ENCODE measurements at regions not wholly inside any gene's neighbourhood (a gene's known extent, or its start where the extent isn't known, plus 50 kb on each side); places are given as distances from the start of the nearest gene placed in this dataset.
A peak's percentile ranks its signal among the peaks of the same experiment; 100 is the strongest.
"Not testable (repeated sequence)": the region's sequence is repeated elsewhere in the genome, so short reads cannot be mapped to it uniquely, and the experiment has no call there.

- Histone ChIP-seq H3K36me3 (ENCODE audit: insufficient read depth, low read length) (no peaks in the 10 kb centered on the region), H3K27me3 (ENCODE audit: insufficient read depth, low read length) (no peaks in the 10 kb centered on the region), H3K27ac (ENCODE audit: low read depth, low read length) (no peak overlapping the region), H3K9me3 (ENCODE audit: control insufficient read depth in 1 of 2, low read length in 2 of 2) (no peaks in the 10 kb centered on the region), H3K4me3 (ENCODE audit: low read length in 2 of 2) (no peak overlapping the region), H3K4me1 (ENCODE audit: insufficient read depth, low read length) (no peaks in the 10 kb centered on the region)
- no peaks in the 10 kb centered on the region for H3K4me1 Mint-ChIP-seq
- POLR2A ChIA-PET (ENCODE audit: partially characterized antibody) = no interaction called here
- CTCF ChIA-PET (ENCODE audit: partially characterized antibody) = no interaction called here
- peaks cover 2 to 19% (median 9%) of the 10 kb centered on the region in 8 donors for H3K9me3 Mint-ChIP-seq
- intact Hi-C loops (cut with micrococcal nuclease) = no loop called here
- no peak overlapping the region for H3K27ac Mint-ChIP-seq
- no peaks in the 10 kb centered on the region for H3K27me3 Mint-ChIP-seq
- H3K36me3 Mint-ChIP-seq = no peaks in the 10 kb centered on the region
- no peak overlapping the region for H3K4me3 Mint-ChIP-seq
- DNase-seq = no peak
Measured at GRCh38 chr4:116101321-116101720, 984.1 kb downstream of the TRAM1L1 start.

- Mint-ChIP-seq H3K27me3 (no peaks in the 10 kb centered on the region), H3K27ac (no peak overlapping the region), H3K36me3 (no peaks in the 10 kb centered on the region), H3K9me3 (peaks cover 2 to 21% (median 10%) of the 10 kb centered on the region in 8 donors), H3K4me3 (no peak overlapping the region), H3K4me1 (no peaks in the 10 kb centered on the region)
- ChIA-PET POLR2A (ENCODE audit: partially characterized antibody) (no interaction called here), CTCF (ENCODE audit: partially characterized antibody) (no interaction called here)
- intact Hi-C loops (cut with micrococcal nuclease) = no loop called here
- Histone ChIP-seq H3K27me3 (ENCODE audit: insufficient read depth, low read length) (no peaks in the 10 kb centered on the region), H3K4me1 (ENCODE audit: insufficient read depth, low read length) (no peaks in the 10 kb centered on the region), H3K9me3 (ENCODE audit: control insufficient read depth in 1 of 2, low read length in 2 of 2) (no peaks in the 10 kb centered on the region), H3K36me3 (ENCODE audit: insufficient read depth, low read length) (no peaks in the 10 kb centered on the region), H3K27ac (ENCODE audit: low read depth, low read length) (no peak overlapping the region), H3K4me3 (ENCODE audit: low read length in 2 of 2) (no peak overlapping the region)
- DNase-seq = no peak
Measured at GRCh38 chr4:116099596-116099995, 985.8 kb downstream of the TRAM1L1 start.

DNA sequence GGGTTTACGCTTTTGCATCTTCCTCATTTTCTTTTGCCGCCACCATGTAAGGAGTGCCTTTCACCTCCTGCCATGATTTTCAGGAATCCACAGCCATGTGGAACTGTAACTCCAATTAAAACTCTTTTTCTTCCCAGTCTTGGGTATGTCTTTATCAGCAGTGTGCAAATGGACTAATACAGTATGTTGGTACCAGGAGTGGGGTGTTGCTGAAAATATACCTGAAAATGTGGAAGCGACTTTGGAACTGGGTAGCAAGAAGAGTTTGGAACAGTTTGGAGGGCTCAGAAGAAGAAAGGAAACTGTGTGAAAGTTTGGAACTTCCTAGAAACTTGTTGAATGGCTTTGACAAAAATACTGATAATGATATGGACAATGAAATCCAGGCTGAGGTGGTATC, 983.9 kb upstream of the NDST4 start:
- H3K4me1 Mint-ChIP-seq; CTCF ChIA-PET (ENCODE audit: partially characterized antibody); DNase-seq; H3K9me3 ChIP-seq (ENCODE audit: control insufficient read depth in 1 of 2, low read length in 2 of 2); H3K4me3 Mint-ChIP-seq; H3K27ac ChIP-seq (ENCODE audit: low read depth, low read length); POLR2A ChIA-PET (ENCODE audit: partially characterized antibody); H3K4me1 ChIP-seq (ENCODE audit: insufficient read depth, low read length); H3K36me3 ChIP-seq (ENCODE audit: insufficient read depth, low read length); H3K36me3 Mint-ChIP-seq; H3K27me3 ChIP-seq (ENCODE audit: insufficient read depth, low read length); H3K27me3 Mint-ChIP-seq; intact Hi-C loops (cut with micrococcal nuclease); H3K4me3 ChIP-seq (ENCODE audit: low read length in 2 of 2): not testable (repeated sequence)
- peaks cover 0 to 21% (median 10%) of the 10 kb centered on the region in 8 donors for H3K9me3 Mint-ChIP-seq
- peak overlapping the region in 1 of 7 donors; percentile 69 for H3K27ac Mint-ChIP-seq

DNA sequence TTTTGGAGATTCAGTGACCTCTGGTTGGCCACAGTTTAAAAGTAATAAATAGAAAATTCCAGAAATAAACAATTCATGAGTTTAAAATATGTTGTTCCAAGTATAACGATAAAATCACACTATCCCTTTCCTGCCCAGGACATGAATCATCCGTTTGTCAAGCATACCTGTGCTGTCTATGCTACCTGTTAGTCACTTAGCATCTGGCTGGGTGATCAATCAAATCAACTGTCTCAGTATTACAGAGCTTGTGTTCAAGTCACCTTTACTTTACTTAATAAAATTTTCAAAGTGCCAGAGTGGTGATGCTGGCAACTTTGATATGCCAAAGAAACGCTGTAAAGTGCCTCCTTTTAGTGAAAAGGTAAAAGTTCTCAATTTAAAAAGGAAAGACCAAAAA, 979.5 kb upstream of the NDST4 start:
- H3K36me3 Mint-ChIP-seq = no peaks in the 10 kb centered on the region
- H3K27ac ChIP-seq (ENCODE audit: low read depth, low read length) = no peak overlapping the region
- no peaks in the 10 kb centered on the region for H3K9me3 ChIP-seq (ENCODE audit: control insufficient read depth in 1 of 2, low read length in 2 of 2)
- H3K9me3 Mint-ChIP-seq = peaks cover 0 to 16% (median 8%) of the 10 kb centered on the region in 8 donors
- no peaks in the 10 kb centered on the region for H3K36me3 ChIP-seq (ENCODE audit: insufficient read depth, low read length)
- no peaks in the 10 kb centered on the region for H3K4me1 ChIP-seq (ENCODE audit: insufficient read depth, low read length)
- H3K4me1 Mint-ChIP-seq = no peaks in the 10 kb centered on the region
- DNase-seq = no peak
- CTCF ChIA-PET (ENCODE audit: partially characterized antibody) = no interaction called here
- H3K4me3 Mint-ChIP-seq = no peak overlapping the region
- no peak overlapping the region for H3K27ac Mint-ChIP-seq
- H3K27me3 Mint-ChIP-seq = no peaks in the 10 kb centered on the region
- POLR2A ChIA-PET (ENCODE audit: partially characterized antibody) = no interaction called here
- no peaks in the 10 kb centered on the region for H3K27me3 ChIP-seq (ENCODE audit: insufficient read depth, low read length)
- intact Hi-C loops (cut with micrococcal nuclease) = no loop called here
- H3K4me3 ChIP-seq (ENCODE audit: low read length in 2 of 2) = no peak overlapping the region

GRCh38 chr4:116088771-116089170, 975.4 kb upstream of the NDST4 start:
- Histone ChIP-seq H3K9me3 (ENCODE audit: control insufficient read depth in 1 of 2, low read length in 2 of 2) (no peaks in the 10 kb centered on the region), H3K4me3 (ENCODE audit: low read length in 2 of 2) (no peak overlapping the region), H3K27me3 (ENCODE audit: insufficient read depth, low read length) (no peaks in the 10 kb centered on the region), H3K36me3 (ENCODE audit: insufficient read depth, low read length) (no peaks in the 10 kb centered on the region), H3K4me1 (ENCODE audit: insufficient read depth, low read length) (no peaks in the 10 kb centered on the region), H3K27ac (ENCODE audit: low read depth, low read length) (no peak overlapping the region)
- Mint-ChIP-seq H3K36me3 (no peaks in the 10 kb centered on the region), H3K4me1 (no peaks in the 10 kb centered on the region), H3K27ac (no peak overlapping the region), H3K4me3 (no peak overlapping the region), H3K27me3 (no peaks in the 10 kb centered on the region), H3K9me3 (no peaks in the 10 kb centered on the region)
- ChIA-PET POLR2A (ENCODE audit: partially characterized antibody) (no interaction called here), CTCF (ENCODE audit: partially characterized antibody) (no interaction called here)
- intact Hi-C loops (cut with micrococcal nuclease) = no loop called here
- DNase-seq = no peak

GRCh38 chr4:116082808-116083366, 969.5 kb upstream of the NDST4 start:
- Histone ChIP-seq H3K4me3 (ENCODE audit: low read length in 2 of 2) (no peak overlapping the region), H3K36me3 (ENCODE audit: insufficient read depth, low read length) (no peaks in the 10 kb centered on the region), H3K9me3 (ENCODE audit: control insufficient read depth in 1 of 2, low read length in 2 of 2) (no peaks in the 10 kb centered on the region), H3K27me3 (ENCODE audit: insufficient read depth, low read length) (no peaks in the 10 kb centered on the region), H3K4me1 (ENCODE audit: insufficient read depth, low read length) (no peaks in the 10 kb centered on the region), H3K27ac (ENCODE audit: low read depth, low read length) (no peak overlapping the region)
- H3K36me3 Mint-ChIP-seq = no peaks in the 10 kb centered on the region
- no peaks in the 10 kb centered on the region for H3K4me1 Mint-ChIP-seq
- no peak overlapping the region for H3K27ac Mint-ChIP-seq
- H3K27me3 Mint-ChIP-seq = no peaks in the 10 kb centered on the region
- peaks cover 0 to 21% (median 9%) of the 10 kb centered on the region in 8 donors for H3K9me3 Mint-ChIP-seq
- no peak overlapping the region for H3K4me3 Mint-ChIP-seq
- no peak for DNase-seq
- CTCF ChIA-PET (ENCODE audit: partially characterized antibody) = interaction anchor here (0.6 kb wide), 1 partner anchor 71 kb away, joined by 3 read pairs; no protein-coding TSS in a partner anchor
- intact Hi-C loops (cut with micrococcal nuclease) = no loop called here
- POLR2A ChIA-PET (ENCODE audit: partially characterized antibody) = no interaction called here

DNA sequence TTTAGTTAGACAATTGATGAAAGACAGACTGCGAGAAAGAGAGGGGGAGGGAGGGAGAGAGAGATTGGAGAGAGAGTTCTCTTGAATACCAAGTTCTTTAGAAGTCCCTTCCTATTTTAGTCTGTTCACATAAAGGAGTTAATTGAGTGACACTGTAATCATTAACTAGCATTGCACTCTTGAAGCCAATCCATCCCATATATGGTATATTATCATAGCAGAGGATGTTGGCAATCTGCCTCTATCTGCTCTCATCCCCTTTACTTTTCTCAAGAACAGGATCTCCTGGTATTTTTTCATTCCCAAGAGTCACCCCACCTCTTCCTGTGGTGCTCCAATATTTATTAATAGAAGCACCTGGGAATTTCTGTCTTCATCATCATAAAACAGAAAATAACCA, 959.6 kb upstream of the NDST4 start:
- no peaks in the 10 kb centered on the region for H3K4me1 Mint-ChIP-seq
- POLR2A ChIA-PET (ENCODE audit: partially characterized antibody) = no interaction called here
- no peaks in the 10 kb centered on the region for H3K27me3 Mint-ChIP-seq
- H3K36me3 ChIP-seq (ENCODE audit: insufficient read depth, low read length) = no peaks in the 10 kb centered on the region
- no peaks in the 10 kb centered on the region for H3K36me3 Mint-ChIP-seq
- no peaks in the 10 kb centered on the region for H3K4me1 ChIP-seq (ENCODE audit: insufficient read depth, low read length)
- no peak overlapping the region for H3K27ac ChIP-seq (ENCODE audit: low read depth, low read length)
- CTCF ChIA-PET (ENCODE audit: partially characterized antibody) = no interaction called here
- no peak overlapping the region for H3K4me3 ChIP-seq (ENCODE audit: low read length in 2 of 2)
- no peak for DNase-seq
- intact Hi-C loops (cut with micrococcal nuclease) = no loop called here
- no peak overlapping the region for H3K4me3 Mint-ChIP-seq
- H3K27me3 ChIP-seq (ENCODE audit: insufficient read depth, low read length) = no peaks in the 10 kb centered on the region
- H3K9me3 ChIP-seq (ENCODE audit: control insufficient read depth in 1 of 2, low read length in 2 of 2) = no peaks in the 10 kb centered on the region
- H3K9me3 Mint-ChIP-seq = peaks cover 0 to 6% (median under 1%) of the 10 kb centered on the region in 8 donors
- H3K27ac Mint-ChIP-seq = no peak overlapping the region

DNA sequence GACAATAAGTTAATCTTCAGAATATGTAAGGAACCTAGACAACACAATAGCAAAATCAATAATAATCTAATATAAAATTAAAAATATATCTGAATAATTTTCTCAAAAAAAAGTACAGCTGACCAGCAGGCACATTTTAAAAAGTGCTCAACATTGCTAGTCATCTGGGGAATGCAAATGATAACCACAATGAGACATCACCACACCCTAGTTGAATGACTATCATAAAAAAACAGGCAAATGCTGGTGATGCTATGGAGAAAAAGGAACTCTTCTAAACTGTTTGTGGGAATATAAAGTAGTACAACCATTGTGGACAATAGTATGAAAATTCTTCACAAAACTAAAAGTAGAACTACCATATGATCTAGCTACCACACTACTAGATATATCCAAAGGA, 956.9 kb upstream of the NDST4 start:
- H3K4me3 ChIP-seq (ENCODE audit: low read length in 2 of 2) = no peak overlapping the region
- peaks cover 0 to 8% (median 4%) of the 10 kb centered on the region in 8 donors for H3K9me3 Mint-ChIP-seq
- H3K4me1 ChIP-seq (ENCODE audit: insufficient read depth, low read length) = no peaks in the 10 kb centered on the region
- ChIA-PET CTCF (ENCODE audit: partially characterized antibody) (no interaction called here), POLR2A (ENCODE audit: partially characterized antibody) (no interaction called here)
- H3K27me3 Mint-ChIP-seq = no peaks in the 10 kb centered on the region
- H3K36me3 ChIP-seq (ENCODE audit: insufficient read depth, low read length) = no peaks in the 10 kb centered on the region
- H3K27me3 ChIP-seq (ENCODE audit: insufficient read depth, low read length) = no peaks in the 10 kb centered on the region
- DNase-seq = no peak
- no peak overlapping the region for H3K27ac ChIP-seq (ENCODE audit: low read depth, low read length)
- no peaks in the 10 kb centered on the region for H3K36me3 Mint-ChIP-seq
- intact Hi-C loops (cut with micrococcal nuclease) = no loop called here
- H3K9me3 ChIP-seq (ENCODE audit: control insufficient read depth in 1 of 2, low read length in 2 of 2) = no peaks in the 10 kb centered on the region
- H3K4me1 Mint-ChIP-seq = no peaks in the 10 kb centered on the region
- H3K27ac Mint-ChIP-seq = no peak overlapping the region
- no peak overlapping the region for H3K4me3 Mint-ChIP-seq
